HCT116 (cell line): ENCODE measurements at regions not wholly inside any gene's neighbourhood (a gene's known extent, or its start where the extent isn't known, plus 50 kb on each side); places are given as distances from the start of the nearest gene placed in this dataset.

Experiments used
- ATAC-seq: fragments of 200-7000 bp; cut with Tn5 transposase; 2 replicates; pipeline ENCODE4 v1.9.1; 2020; ENCODE audit warnings: mild to moderate bottlenecking, moderate library complexity
- BruUV-seq: library from RNA; stranded (reverse); fragments of 400-500 nt; replicated peaks from 2 replicates; lab custom pipeline; 2021; lab: Mats Ljungman, UMichigan
- CTCF ChIA-PET: fragments of 300-600 bp; sonication (Branson Sonifier 250); formaldehyde crosslinking; loops from one replicate; lab custom pipeline; 2021; ENCODE audit warnings: antibody characterized with exemption; lab: Charles Lee
- POLR2A ChIA-PET: fragments of 300-600, 350-600 bp; sonication (Branson Sonifier 250); formaldehyde crosslinking; loops from one replicate; lab custom pipeline; 2021; ENCODE audit warnings: antibody characterized with exemption; lab: Charles Lee
- RAD21 ChIA-PET, 2 experiments: fragments of 300-600 bp; sonication (Branson Sonifier 250); formaldehyde crosslinking; loops; one replicate each; lab custom pipeline; 2023; ENCODE audit warnings: low total read pairs in 2 of 2; ENCODE audit not compliant: uncharacterized antibody in 2 of 2, unreplicated experiment in 2 of 2, low non-redundant PET in 1 of 2; lab: Charles Lee
- DNase-seq: peaks from one replicate; pipeline ENCODE4 v3.0.0-alpha.2; 2010; ENCODE audit warnings: low read depth, low spot score
- H2AFZ ChIP-seq: fragments of 200-600 bp; shearing (Covaris generic), sonication (generic); 2 replicates; pipeline ENCODE4 v1.6.1; 2017; ENCODE audit warnings: low read depth, mixed run types, mixed read lengths, antibody characterized with exemption, low read length; ENCODE audit not compliant: poor library complexity, severe bottlenecking
- H3K27ac ChIP-seq: 2 replicates; pipeline ENCODE4 v1.5.1; 2012; ENCODE audit warnings: low read depth, low read length
- H3K27me3 ChIP-seq: fragments of 200-600 bp; sonication (generic); 2 replicates; pipeline ENCODE4 v1.6.1; 2016; ENCODE audit warnings: mixed run types, low read length, mixed read lengths; ENCODE audit not compliant: insufficient read depth
- H3K36me3 ChIP-seq, 2 experiments: fragments of 200-500 bp in 1 of 2; fragments of 200-600 bp in 1 of 2; sonication (Bioruptor generic) in 1 of 2; sonication (generic) in 1 of 2; 2 replicates each; pipeline versions ENCODE4 v1.5.1 to v1.6.1; 2014 to 2016; ENCODE audit warnings: low read length in 2 of 2, inconsistent platforms in 1 of 2, mixed read lengths in 1 of 2, mixed run types in 1 of 2; ENCODE audit not compliant: insufficient read depth in 2 of 2, control insufficient read depth in 1 of 2
- H3K4me1 ChIP-seq, 2 experiments: fragments of 200-600 bp in 1 of 2; sonication (generic) in 1 of 2; 2 replicates each; pipeline versions ENCODE4 v1.5.1 to v1.6.1; 2012 to 2017; ENCODE audit warnings: low read length in 2 of 2, inconsistent platforms in 1 of 2, mild to moderate bottlenecking in 1 of 2, mixed read lengths in 1 of 2, mixed run types in 1 of 2, moderate library complexity in 1 of 2; ENCODE audit not compliant: insufficient read depth in 2 of 2, control insufficient read depth in 1 of 2
- H3K4me2 ChIP-seq: fragments of 200-600 bp; sonication (generic); 2 replicates; pipeline ENCODE4 v1.6.1; 2017; ENCODE audit warnings: mixed run types, low read length, mixed read lengths
- H3K4me3 ChIP-seq, 2 experiments: fragments of 200-600 bp in 1 of 2; sonication (generic) in 1 of 2; replicated peaks in 1 of 2; 2 replicates each; pipeline ENCODE4 v1.5.1; 2011 to 2016; ENCODE audit warnings: low read length in 2 of 2, control low read depth in 1 of 2, low read depth in 1 of 2, mild to moderate bottlenecking in 1 of 2, mixed read lengths in 1 of 2, mixed run types in 1 of 2
- H3K79me2 ChIP-seq: fragments of 200-600 bp; sonication (generic); 2 replicates; pipeline ENCODE4 v1.6.1; 2017; ENCODE audit warnings: mild to moderate bottlenecking, mixed run types, low read length, moderate library complexity, mixed read lengths; ENCODE audit not compliant: insufficient read depth
- H3K9ac ChIP-seq: fragments of 200-600 bp; sonication (generic); 2 replicates; pipeline ENCODE4 v1.6.1; 2016; ENCODE audit warnings: low read length, mixed read lengths
- H3K9me2 ChIP-seq: fragments of 200-600 bp; sonication (generic), shearing (Covaris generic); 2 replicates; pipeline ENCODE4 v1.6.1; 2017; ENCODE audit warnings: mixed run types, mild to moderate bottlenecking, moderate library complexity; ENCODE audit not compliant: insufficient read depth
- H3K9me3 ChIP-seq, 2 experiments: fragments of 200-500 bp in 1 of 2; fragments of 200-600 bp in 1 of 2; sonication (Bioruptor generic) in 1 of 2; sonication (generic) in 1 of 2; 2 replicates each; pipeline ENCODE4 v1.6.1; 2014 to 2017; ENCODE audit warnings: low read length in 2 of 2, mixed read lengths in 2 of 2, inconsistent platforms in 1 of 2, low read depth in 1 of 2, mild to moderate bottlenecking in 1 of 2, mixed run types in 1 of 2, moderate library complexity in 1 of 2; ENCODE audit not compliant: control insufficient read depth in 1 of 2, insufficient read depth in 1 of 2
- H4K20me1 ChIP-seq: fragments of 200-600 bp; sonication (generic), shearing (Covaris generic); 2 replicates; pipeline ENCODE4 v1.6.1; 2017; ENCODE audit warnings: mixed run types, mild to moderate bottlenecking, moderate library complexity; ENCODE audit not compliant: insufficient read depth
- CBX3 ChIP-seq: IDR thresholded peaks from 2 replicates; pipeline ENCODE4 v1.6.1; 2012; ENCODE audit warnings: low read depth
- CEBPB ChIP-seq: IDR thresholded peaks from 2 replicates; pipeline ENCODE4 v1.6.1; 2012; ENCODE audit warnings: low read depth
- EGR1 ChIP-seq: IDR thresholded peaks from 2 replicates; pipeline ENCODE4 v1.6.1; 2012; ENCODE audit warnings: low read depth
- JUND ChIP-seq: IDR thresholded peaks from 2 replicates; pipeline ENCODE4 v1.6.1; 2012
- POLR2AphosphoS5 ChIP-seq: IDR thresholded peaks from 2 replicates; pipeline ENCODE4 v1.6.1; 2011; ENCODE audit warnings: mild to moderate bottlenecking, low read depth, low read length, moderate library complexity
- RAD21 ChIP-seq: IDR thresholded peaks from 2 replicates; pipeline ENCODE4 v1.6.1; 2012; ENCODE audit warnings: low read depth, mild to moderate bottlenecking
- SIN3A ChIP-seq: IDR thresholded peaks from 2 replicates; pipeline ENCODE4 v1.6.1; 2012; ENCODE audit warnings: low read depth
- SP1 ChIP-seq: IDR thresholded peaks from 2 replicates; pipeline ENCODE4 v1.6.1; 2012; ENCODE audit warnings: low read depth
- SRF ChIP-seq: IDR thresholded peaks from 2 replicates; pipeline ENCODE4 v1.6.1; 2012; ENCODE audit warnings: low read depth
- TCF7L2 ChIP-seq: IDR thresholded peaks from 2 replicates; pipeline ENCODE4 v1.7.0; 2011; ENCODE audit warnings: borderline replicate concordance, inconsistent platforms; ENCODE audit not compliant: insufficient read depth, insufficient read length; ENCODE audit errors: extremely low read depth
- YY1 ChIP-seq: IDR thresholded peaks from 2 replicates; pipeline ENCODE4 v1.6.1; 2011; ENCODE audit warnings: low read length, low read depth, moderate library complexity, mild to moderate bottlenecking; ENCODE audit not compliant: insufficient replicate concordance; ENCODE audit errors: extremely low read depth
- ZFX ChIP-seq: fragments of 450-650 bp; IDR thresholded peaks from 2 replicates; pipeline ENCODE4 v1.6.1; 2017
- ZNF274 ChIP-seq: fragments of 200-500 bp; sonication (Bioruptor generic); IDR thresholded peaks from 2 replicates; pipeline ENCODE4 v1.6.1; 2014; ENCODE audit warnings: mild to moderate bottlenecking, low read depth, low read length, inconsistent platforms
- intact Hi-C: fragments of 100-400 bp; cut with micrococcal nuclease; formaldehyde crosslinking; loops from 2 replicates; pipeline ENCODE4 v1.10.0; 2022
- TF ChIP-seq, protein P1 (sequence below): IDR thresholded peaks from 2 replicates; pipeline ENCODE4 v1.6.1; 2012
- TF ChIP-seq, protein P2 (sequence below): IDR thresholded peaks from 2 replicates; pipeline ENCODE4 v1.6.1; 2012
- TF ChIP-seq, protein P3 (sequence below), 3 experiments: fragments of 200-600 bp in 1 of 3; sonication (generic) in 1 of 3; IDR thresholded peaks in 2 of 3; conservative IDR thresholded peaks in 1 of 3; 2 replicates each; pipeline ENCODE4 v1.5.1; 2012 to 2017; ENCODE audit warnings: low read depth in 2 of 3, low read length in 2 of 3, antibody characterized with exemption in 1 of 3, borderline replicate concordance in 1 of 3, control low read depth in 1 of 3, mild to moderate bottlenecking in 1 of 3, mixed read lengths in 1 of 3, mixed run types in 1 of 3, moderate library complexity in 1 of 3; ENCODE audit not compliant: insufficient read depth in 1 of 3

DNA sequence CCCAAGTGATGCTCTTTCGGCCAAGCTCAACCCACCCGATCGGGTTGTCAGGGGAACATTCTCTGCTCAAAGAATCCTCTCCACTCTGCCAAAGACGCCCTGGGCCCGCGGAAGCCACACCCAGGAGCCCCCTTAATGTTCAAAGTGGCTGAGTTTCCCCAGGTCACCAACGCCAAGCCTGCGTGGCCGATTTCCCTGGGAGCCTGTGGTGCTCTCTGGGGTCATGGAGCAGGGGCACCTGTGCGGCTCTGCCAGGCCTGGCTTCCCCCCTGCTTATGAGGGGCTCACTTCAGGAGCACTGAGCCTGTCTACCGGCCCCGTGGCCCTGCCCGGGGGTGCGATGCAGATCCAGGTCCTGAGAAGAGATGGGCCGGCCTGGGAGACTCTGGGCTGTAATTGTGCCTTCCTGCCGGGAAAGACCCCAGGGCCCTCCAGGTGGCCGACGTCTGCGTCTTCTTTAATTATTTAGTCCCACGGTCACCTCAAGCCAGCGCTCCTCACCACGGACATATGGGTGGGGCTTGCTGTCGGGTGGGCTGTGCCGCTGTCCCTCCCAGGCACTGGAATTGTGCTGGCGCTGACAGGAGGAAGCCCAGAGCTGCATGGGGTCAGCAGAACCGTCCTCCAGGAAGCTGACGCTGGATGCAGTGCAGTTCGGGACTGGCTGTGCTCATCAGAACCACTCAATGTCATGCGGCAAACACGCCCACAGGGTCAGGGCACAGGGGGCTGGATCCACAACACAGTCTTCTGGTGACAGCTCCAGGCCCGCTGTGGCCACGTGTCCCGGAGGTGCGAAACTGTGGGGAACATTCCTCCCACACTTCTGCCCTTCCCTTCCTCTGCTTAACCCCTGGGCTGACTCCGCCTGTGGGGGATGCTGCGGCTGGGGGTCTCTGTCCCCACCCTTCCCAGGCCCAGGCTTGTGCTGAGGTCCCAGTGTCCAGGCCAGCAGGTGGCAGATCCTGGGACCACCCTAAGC lies 267.6 kb upstream of the SFSWAP start:
- Histone ChIP-seq H4K20me1 (no peaks in the 10 kb centered on the region), H3K36me3 (no peaks in the 10 kb centered on the region), H3K9ac (no peak overlapping the region), H3K9me3 (no peaks in the 10 kb centered on the region), H3K27ac (no peak overlapping the region), H2AFZ (no peak overlapping the region), H3K4me1 (peaks cover 2 to 6% of the 10 kb centered on the region in 2 experiments; a peak in 3 of 4 replicates), H3K4me3 (no peak overlapping the region), H3K27me3 (no peaks in the 10 kb centered on the region), H3K9me2 (no peaks in the 10 kb centered on the region), H3K79me2 (no peaks in the 10 kb centered on the region)
- ATAC-seq (no peak), DNase-seq (no peak)
- BruUV-seq: no TSS peak
- intact Hi-C loops: no loop called here
- ChIA-PET CTCF (interaction anchor here (1.3 kb wide), 1 partner anchor 11 kb away, joined by 3 read pairs; no protein-coding TSS in a partner anchor), POLR2A (no interaction called here), RAD21 (no interaction called here)
- no peak for TF ChIP-seq CEBPB
- no peak for TF ChIP-seq ZFX
- TF ChIP-seq, protein P1, sequence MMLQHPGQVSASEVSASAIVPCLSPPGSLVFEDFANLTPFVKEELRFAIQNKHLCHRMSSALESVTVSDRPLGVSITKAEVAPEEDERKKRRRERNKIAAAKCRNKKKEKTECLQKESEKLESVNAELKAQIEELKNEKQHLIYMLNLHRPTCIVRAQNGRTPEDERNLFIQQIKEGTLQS: no peak
- TF ChIP-seq SP1: no peak
- TF ChIP-seq EGR1: no peak
- TF ChIP-seq SIN3A: no peak
- TF ChIP-seq, protein P2, sequence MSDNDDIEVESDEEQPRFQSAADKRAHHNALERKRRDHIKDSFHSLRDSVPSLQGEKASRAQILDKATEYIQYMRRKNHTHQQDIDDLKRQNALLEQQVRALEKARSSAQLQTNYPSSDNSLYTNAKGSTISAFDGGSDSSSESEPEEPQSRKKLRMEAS: no peak
- no peak for TF ChIP-seq CBX3
- no peak for TF ChIP-seq SRF
- no peak for TF ChIP-seq TCF7L2
- no peak for TF ChIP-seq RAD21
- TF ChIP-seq POLR2AphosphoS5: no peak
- TF ChIP-seq ZNF274: no peak
- TF ChIP-seq, protein P3, sequence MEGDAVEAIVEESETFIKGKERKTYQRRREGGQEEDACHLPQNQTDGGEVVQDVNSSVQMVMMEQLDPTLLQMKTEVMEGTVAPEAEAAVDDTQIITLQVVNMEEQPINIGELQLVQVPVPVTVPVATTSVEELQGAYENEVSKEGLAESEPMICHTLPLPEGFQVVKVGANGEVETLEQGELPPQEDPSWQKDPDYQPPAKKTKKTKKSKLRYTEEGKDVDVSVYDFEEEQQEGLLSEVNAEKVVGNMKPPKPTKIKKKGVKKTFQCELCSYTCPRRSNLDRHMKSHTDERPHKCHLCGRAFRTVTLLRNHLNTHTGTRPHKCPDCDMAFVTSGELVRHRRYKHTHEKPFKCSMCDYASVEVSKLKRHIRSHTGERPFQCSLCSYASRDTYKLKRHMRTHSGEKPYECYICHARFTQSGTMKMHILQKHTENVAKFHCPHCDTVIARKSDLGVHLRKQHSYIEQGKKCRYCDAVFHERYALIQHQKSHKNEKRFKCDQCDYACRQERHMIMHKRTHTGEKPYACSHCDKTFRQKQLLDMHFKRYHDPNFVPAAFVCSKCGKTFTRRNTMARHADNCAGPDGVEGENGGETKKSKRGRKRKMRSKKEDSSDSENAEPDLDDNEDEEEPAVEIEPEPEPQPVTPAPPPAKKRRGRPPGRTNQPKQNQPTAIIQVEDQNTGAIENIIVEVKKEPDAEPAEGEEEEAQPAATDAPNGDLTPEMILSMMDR (IDR thresholded peaks at IDR 0.05 in 2 of 3, conservative IDR thresholded peaks at IDR 0.05 in 1 of 3; ENCODE audit: borderline replicate concordance in 1 of 3, insufficient read depth in 1 of 3, low read depth in 2 of 3, low read length in 2 of 3): no peak
- no peak for TF ChIP-seq JUND
- TF ChIP-seq YY1: no peak
- TF ChIP-seq, all 23 proteins: peak for 0
- no peak overlapping the region for H3K4me2 ChIP-seq
